ENCODE measurements at regions not wholly inside any gene's neighbourhood (a gene's known extent, or its start where the extent isn't known, plus 50 kb on each side); places are given as distances from the start of the nearest gene placed in this dataset.

- peak; percentile 46 for DNase-seq
These were observed 306.3 kb upstream of the ESRRG start for GRCh38 chr1:217029281-217030157.

GRCh38 chr1:217027403-217028080 lies 304.3 kb upstream of the ESRRG start:
- no peak for DNase-seq

- DNase-seq: no peak
These were observed 303.3 kb upstream of the ESRRG start for GRCh38 chr1:217026531-217026930.

GRCh38 chr1:217025381-217025780 lies 302.2 kb upstream of the ESRRG start:
- no peak for DNase-seq

GRCh38 chr1:217024911-217025310 lies 301.7 kb upstream of the ESRRG start:
- no peak for DNase-seq

GRCh38 chr1:217021956-217022355 lies 298.7 kb upstream of the ESRRG start:
- no peak for DNase-seq

GRCh38 chr1:217021400-217021799 lies 298.2 kb upstream of the ESRRG start:
- DNase-seq: no peak

GRCh38 chr1:217019475-217019874 lies 296.2 kb upstream of the ESRRG start:
- DNase-seq: no peak

GRCh38 chr1:217018648-217019047 lies 295.4 kb upstream of the ESRRG start:
- DNase-seq: no peak

GRCh38 chr1:217017165-217017564 lies 293.9 kb upstream of the ESRRG start:
- no peak for DNase-seq

GRCh38 chr1:217014066-217014465 lies 290.8 kb upstream of the ESRRG start:
- DNase-seq: no peak

- DNase-seq: peak; percentile 2
These were observed 289.4 kb upstream of the ESRRG start for GRCh38 chr1:217012659-217013058.

GRCh38 chr1:217011097-217011496 lies 287.9 kb upstream of the ESRRG start:
- no peak for DNase-seq

GRCh38 chr1:217010253-217010652 lies 287.0 kb upstream of the ESRRG start:
- no peak for DNase-seq

GRCh38 chr1:217009376-217009775 lies 286.1 kb upstream of the ESRRG start:
- DNase-seq: no peak

GRCh38 chr1:217004776-217005436 lies 281.7 kb upstream of the ESRRG start:
- no peak for DNase-seq

GRCh38 chr1:217003355-217003754 lies 280.1 kb upstream of the ESRRG start:
- no peak for DNase-seq

GRCh38 chr1:216997831-216998230 lies 274.6 kb upstream of the ESRRG start:
- no peak for DNase-seq

- DNase-seq: no peak
These were observed 273.8 kb upstream of the ESRRG start for GRCh38 chr1:216997069-216997468.

- no peak for DNase-seq
These were observed 261.3 kb upstream of the ESRRG start for GRCh38 chr1:216984536-216984935.

- DNase-seq: no peak
These were observed 260.6 kb upstream of the ESRRG start for GRCh38 chr1:216983823-216984222.

GRCh38 chr1:216961516-216961915 lies 238.3 kb upstream of the ESRRG start:
- no peak for DNase-seq

- DNase-seq: no peak
These were observed 237.5 kb upstream of the ESRRG start for GRCh38 chr1:216960716-216961115.

- no peak for DNase-seq
These were observed 235.3 kb upstream of the ESRRG start for GRCh38 chr1:216958569-216958968.
